ENCODE measurements at regions not wholly inside any gene's neighbourhood (a gene's known extent, or its start where the extent isn't known, plus 50 kb on each side); places are given as distances from the start of the nearest gene placed in this dataset.
A peak's percentile ranks its signal among the peaks of the same experiment; 100 is the strongest.
"Not testable (repeated sequence)": the region's sequence is repeated elsewhere in the genome, so short reads cannot be mapped to it uniquely, and the experiment has no call there.

DNA sequence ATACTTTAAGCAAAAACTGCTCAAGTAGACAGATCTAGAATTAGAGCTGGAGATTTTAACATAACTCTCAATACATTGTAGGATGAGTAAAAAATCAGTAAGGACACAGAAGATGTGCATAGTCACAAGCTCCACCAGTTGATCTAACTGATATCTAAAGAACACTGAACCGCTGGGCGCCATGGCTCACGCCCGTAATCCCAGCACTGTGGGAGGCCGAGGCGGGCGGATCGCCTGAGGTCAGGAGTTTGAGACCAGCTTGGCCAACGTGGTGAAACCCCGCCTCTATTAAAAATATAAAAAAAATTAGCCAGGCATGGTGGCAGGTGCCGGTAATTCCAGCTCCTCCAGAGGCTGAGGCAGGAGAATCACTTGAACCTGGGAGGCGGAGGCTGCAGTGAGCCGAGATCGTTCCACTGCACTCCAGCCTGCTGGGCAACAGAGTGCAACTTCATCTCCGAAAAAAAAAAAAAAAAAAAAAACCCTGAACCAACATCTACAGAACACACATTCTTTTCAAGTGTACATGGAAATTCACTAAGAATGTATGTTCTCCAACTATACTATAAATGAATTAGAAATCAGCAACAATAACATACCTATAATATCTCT is 1431.8 kb downstream of the FOXD4L5 start:
- H3K27ac ChIP-seq (ENCODE audit: low read depth, low read length); H3K9me3 ChIP-seq (ENCODE audit: insufficient read depth, low read length); H4K20me1 ChIP-seq (ENCODE audit: low read depth, low read length); H3K36me3 ChIP-seq (ENCODE audit: low read length); H3K79me2 ChIP-seq (ENCODE audit: insufficient read depth, low read length); H3K4me2 ChIP-seq (ENCODE audit: low read depth, low read length, poor library complexity, severe bottlenecking); H2AFZ ChIP-seq (ENCODE audit: low read depth, low read length, severe bottlenecking); H3F3A ChIP-seq (ENCODE audit: insufficient read depth); H3K27me3 ChIP-seq (ENCODE audit: low read length); H3K9me2 ChIP-seq (replicated peaks; ENCODE audit: insufficient read depth, low read length); H3K4me3 ChIP-seq (ENCODE audit: insufficient read depth, low read length, poor library complexity, severe bottlenecking); H3K9ac ChIP-seq (ENCODE audit: low read length): not testable (repeated sequence)

GRCh38 chr9:63824804-63825203 is 1460.2 kb downstream of the FOXD4L5 start:
- H3K9me3 ChIP-seq (ENCODE audit: insufficient read depth, low read length); H3K9me2 ChIP-seq (replicated peaks; ENCODE audit: insufficient read depth, low read length); H3F3A ChIP-seq (ENCODE audit: insufficient read depth); H2AFZ ChIP-seq (ENCODE audit: low read depth, low read length, severe bottlenecking); H3K36me3 ChIP-seq (ENCODE audit: low read length); H3K4me2 ChIP-seq (ENCODE audit: low read depth, low read length, poor library complexity, severe bottlenecking); H3K27me3 ChIP-seq (ENCODE audit: low read length); H3K79me2 ChIP-seq (ENCODE audit: insufficient read depth, low read length); H3K9ac ChIP-seq (ENCODE audit: low read length); H3K4me3 ChIP-seq (ENCODE audit: insufficient read depth, low read length, poor library complexity, severe bottlenecking); H3K27ac ChIP-seq (ENCODE audit: low read depth, low read length); H4K20me1 ChIP-seq (ENCODE audit: low read depth, low read length): not testable (repeated sequence)

DNA sequence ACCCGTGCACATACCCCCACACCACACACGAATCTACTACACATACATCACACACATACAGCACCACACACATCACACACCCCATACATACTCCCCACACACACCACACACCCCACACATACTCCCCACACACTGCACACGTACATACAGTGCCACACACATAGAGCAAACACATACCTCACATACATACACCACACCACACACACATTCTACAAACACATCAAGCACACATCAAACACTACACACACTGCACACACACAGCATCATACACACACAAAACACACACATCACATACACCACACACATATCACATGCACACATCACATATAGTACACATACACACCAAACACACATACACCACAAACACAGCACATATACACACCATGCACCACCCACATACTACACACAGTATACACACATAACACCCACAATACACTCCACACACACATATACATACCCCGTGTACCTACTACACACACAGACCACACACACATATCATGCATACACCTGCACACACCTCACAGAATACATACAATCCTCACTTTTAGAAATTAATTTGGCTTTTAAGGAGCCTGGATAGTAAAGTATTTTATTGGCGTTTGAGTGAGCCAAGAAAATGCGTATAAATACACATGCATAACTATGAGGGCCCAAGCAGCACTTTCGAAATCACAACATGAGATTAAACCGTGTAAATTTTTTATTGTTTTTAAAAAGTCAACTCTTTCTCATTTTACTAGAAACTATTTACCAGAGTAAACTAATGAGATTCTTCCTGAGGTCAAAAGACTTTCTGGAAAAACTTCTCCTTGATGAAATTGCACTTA is 1461.4 kb downstream of the FOXD4L5 start:
- not testable (repeated sequence) for H3K9ac ChIP-seq (ENCODE audit: low read length); H3K79me2 ChIP-seq (ENCODE audit: insufficient read depth, low read length); H3K9me3 ChIP-seq (ENCODE audit: insufficient read depth, low read length); H3K27me3 ChIP-seq (ENCODE audit: low read length); H3K36me3 ChIP-seq (ENCODE audit: low read length); H3F3A ChIP-seq (ENCODE audit: insufficient read depth); H4K20me1 ChIP-seq (ENCODE audit: low read depth, low read length); H3K4me3 ChIP-seq (ENCODE audit: insufficient read depth, low read length, poor library complexity, severe bottlenecking); H3K4me2 ChIP-seq (ENCODE audit: low read depth, low read length, poor library complexity, severe bottlenecking); H3K9me2 ChIP-seq (replicated peaks; ENCODE audit: insufficient read depth, low read length); H2AFZ ChIP-seq (ENCODE audit: low read depth, low read length, severe bottlenecking); H3K27ac ChIP-seq (ENCODE audit: low read depth, low read length)

GRCh38 chr9:63822615-63823374 is 1462.2 kb downstream of the FOXD4L5 start:
- not testable (repeated sequence) for H3K4me2 ChIP-seq (ENCODE audit: low read depth, low read length, poor library complexity, severe bottlenecking); H3K36me3 ChIP-seq (ENCODE audit: low read length); H3K9me3 ChIP-seq (ENCODE audit: insufficient read depth, low read length); H3K4me3 ChIP-seq (ENCODE audit: insufficient read depth, low read length, poor library complexity, severe bottlenecking); H3K27me3 ChIP-seq (ENCODE audit: low read length); H2AFZ ChIP-seq (ENCODE audit: low read depth, low read length, severe bottlenecking); H3K79me2 ChIP-seq (ENCODE audit: insufficient read depth, low read length); H3K9ac ChIP-seq (ENCODE audit: low read length); H4K20me1 ChIP-seq (ENCODE audit: low read depth, low read length); H3K9me2 ChIP-seq (replicated peaks; ENCODE audit: insufficient read depth, low read length); H3K27ac ChIP-seq (ENCODE audit: low read depth, low read length); H3F3A ChIP-seq (ENCODE audit: insufficient read depth)

DNA sequence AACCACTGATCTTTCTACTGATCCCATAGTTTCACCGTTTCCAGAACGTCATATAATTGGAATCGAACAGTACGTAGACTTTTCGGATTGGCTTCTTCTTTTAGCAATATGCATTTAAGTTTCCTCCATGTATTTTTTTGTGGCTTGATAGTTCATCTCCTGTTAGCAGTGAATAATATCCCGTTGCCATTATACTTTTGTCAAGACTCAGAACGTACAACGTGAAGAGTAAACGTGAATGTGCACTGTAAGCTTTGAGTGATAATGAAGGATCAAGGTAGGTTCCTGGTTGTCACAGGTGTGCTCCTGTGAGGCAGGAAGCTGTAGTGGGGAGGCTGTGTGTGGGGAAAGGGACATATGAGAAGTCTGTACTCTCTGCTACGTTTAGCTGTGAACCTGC is 1463.7 kb downstream of the FOXD4L5 start:
- H4K20me1 ChIP-seq (ENCODE audit: low read depth, low read length); H3K79me2 ChIP-seq (ENCODE audit: insufficient read depth, low read length); H3K9me2 ChIP-seq (replicated peaks; ENCODE audit: insufficient read depth, low read length); H3K4me3 ChIP-seq (ENCODE audit: insufficient read depth, low read length, poor library complexity, severe bottlenecking); H3K27ac ChIP-seq (ENCODE audit: low read depth, low read length); H2AFZ ChIP-seq (ENCODE audit: low read depth, low read length, severe bottlenecking); H3K9me3 ChIP-seq (ENCODE audit: insufficient read depth, low read length); H3K27me3 ChIP-seq (ENCODE audit: low read length); H3K36me3 ChIP-seq (ENCODE audit: low read length); H3K4me2 ChIP-seq (ENCODE audit: low read depth, low read length, poor library complexity, severe bottlenecking); H3K9ac ChIP-seq (ENCODE audit: low read length); H3F3A ChIP-seq (ENCODE audit: insufficient read depth): not testable (repeated sequence)

- H3K27ac ChIP-seq (ENCODE audit: low read depth, low read length); H3K9me3 ChIP-seq (ENCODE audit: insufficient read depth, low read length); H3K9ac ChIP-seq (ENCODE audit: low read length); H2AFZ ChIP-seq (ENCODE audit: low read depth, low read length, severe bottlenecking); H3K4me3 ChIP-seq (ENCODE audit: insufficient read depth, low read length, poor library complexity, severe bottlenecking); H3K27me3 ChIP-seq (ENCODE audit: low read length); H3K36me3 ChIP-seq (ENCODE audit: low read length); H3K9me2 ChIP-seq (replicated peaks; ENCODE audit: insufficient read depth, low read length); H3F3A ChIP-seq (ENCODE audit: insufficient read depth); H4K20me1 ChIP-seq (ENCODE audit: low read depth, low read length); H3K4me2 ChIP-seq (ENCODE audit: low read depth, low read length, poor library complexity, severe bottlenecking); H3K79me2 ChIP-seq (ENCODE audit: insufficient read depth, low read length): not testable (repeated sequence)
These were observed 1464.1 kb downstream of the FOXD4L5 start for GRCh38 chr9:63820882-63821281.

DNA sequence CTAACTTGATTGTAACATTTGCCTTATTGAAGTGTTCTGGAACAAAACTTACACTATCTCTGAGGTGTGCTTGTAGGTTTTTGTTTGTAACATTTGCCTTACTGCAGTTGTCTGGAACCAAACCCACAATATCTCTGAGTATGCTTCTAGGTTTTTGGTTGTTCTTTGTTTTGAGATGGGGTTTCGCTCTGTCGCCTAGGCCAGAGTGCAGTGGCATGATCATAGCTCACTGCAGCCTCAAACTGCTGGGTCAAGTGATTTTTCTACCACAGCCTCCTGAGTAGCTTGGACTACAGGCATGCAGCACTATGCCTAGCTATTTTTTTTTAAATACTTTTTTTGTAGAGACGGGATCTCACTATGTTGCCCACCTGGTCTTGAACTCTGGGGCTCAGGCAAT is 1464.6 kb downstream of the FOXD4L5 start:
- H3K79me2 ChIP-seq (ENCODE audit: insufficient read depth, low read length); H3K9ac ChIP-seq (ENCODE audit: low read length); H3K9me2 ChIP-seq (replicated peaks; ENCODE audit: insufficient read depth, low read length); H2AFZ ChIP-seq (ENCODE audit: low read depth, low read length, severe bottlenecking); H3K27me3 ChIP-seq (ENCODE audit: low read length); H3F3A ChIP-seq (ENCODE audit: insufficient read depth); H3K36me3 ChIP-seq (ENCODE audit: low read length); H3K4me3 ChIP-seq (ENCODE audit: insufficient read depth, low read length, poor library complexity, severe bottlenecking); H4K20me1 ChIP-seq (ENCODE audit: low read depth, low read length); H3K4me2 ChIP-seq (ENCODE audit: low read depth, low read length, poor library complexity, severe bottlenecking); H3K9me3 ChIP-seq (ENCODE audit: insufficient read depth, low read length): not testable (repeated sequence)
- H3K27ac ChIP-seq (ENCODE audit: low read depth, low read length), result peak overlapping the region; percentile 10; the same call in 1 of the 2 replicates

Data from SU-DHL-6 (cell line).